H1 (cell line): ENCODE measurements at regions not wholly inside any gene's neighbourhood (a gene's known extent, or its start where the extent isn't known, plus 50 kb on each side); places are given as distances from the start of the nearest gene placed in this dataset.

Experiments used
- CTCF ChIA-PET: fragments of 300-600 bp; sonication (Branson Sonifier 250); formaldehyde crosslinking; loops from one replicate; lab custom pipeline; 2021; ENCODE audit not compliant: partially characterized antibody; lab: Charles Lee
- POLR2A ChIA-PET: fragments of 300-600 bp; sonication (Branson Sonifier 250); formaldehyde crosslinking; loops from one replicate; lab custom pipeline; 2021; ENCODE audit warnings: inconsistent platforms; ENCODE audit not compliant: partially characterized antibody; lab: Charles Lee
- DNase-seq, 2 experiments: peaks; one replicate each; pipeline versions ENCODE4 v3.0.0 to v3.0.0-alpha.2; 2010 to 2022; ENCODE audit warnings: low spot score in 2 of 2, low read depth in 1 of 2, mixed read lengths in 1 of 2
- FAIRE-seq: peaks from 2 replicates; lab custom pipeline; 2011; peaks lifted over from hg19 to GRCh38; lab: Jason Lieb, UNC
- H2AFZ ChIP-seq: 2 replicates; pipeline ENCODE4 v1.8.1; 2012; ENCODE audit warnings: low read length, inconsistent platforms
- H2AK5ac ChIP-seq: 2 replicates; pipeline ENCODE4 v1.6.1; 2013; ENCODE audit warnings: low read depth, low read length
- H2BK120ac ChIP-seq: replicated peaks from 2 replicates; pipeline ENCODE3; 2013; ENCODE audit warnings: low read depth, low read length, inconsistent platforms
- H2BK12ac ChIP-seq: 2 replicates; pipeline ENCODE4 v1.6.1; 2013; ENCODE audit warnings: low read depth, low read length
- H2BK15ac ChIP-seq: 2 replicates; pipeline ENCODE4 v1.6.1; 2013; ENCODE audit warnings: low read length
- H2BK20ac ChIP-seq: 2 replicates; pipeline ENCODE4 v1.6.1; 2013; ENCODE audit warnings: low read length
- H2BK5ac ChIP-seq: 2 replicates; pipeline ENCODE4 v1.6.1; 2013; ENCODE audit warnings: low read depth, low read length
- H3K14ac ChIP-seq: 2 replicates; pipeline ENCODE4 v1.6.1; 2013; ENCODE audit warnings: inconsistent platforms; ENCODE audit not compliant: insufficient read length
- H3K18ac ChIP-seq: 2 replicates; pipeline ENCODE4 v1.6.1; 2013; ENCODE audit warnings: low read length; ENCODE audit errors: extremely low read depth
- H3K23ac ChIP-seq: 2 replicates; pipeline ENCODE4 v1.6.1; 2013; ENCODE audit warnings: inconsistent platforms; ENCODE audit not compliant: insufficient read length
- H3K23me2 ChIP-seq: 2 replicates; pipeline ENCODE4 v1.6.1; 2013; ENCODE audit warnings: low read depth, low read length
- H3K27ac ChIP-seq: 2 replicates; pipeline ENCODE4 v1.6.1; 2011; ENCODE audit warnings: low read depth, low read length, inconsistent platforms
- H3K27me3 ChIP-seq, 4 experiments: replicated peaks in 1 of 4; 1 replicate in 1 of 4; 2 replicates in 3 of 4; pipeline versions ENCODE4 v1.6.1 to v1.8.1; 2011 to 2013; ENCODE audit warnings: low read length in 3 of 4, mild to moderate bottlenecking in 3 of 4, inconsistent platforms in 2 of 4, mixed read lengths in 2 of 4, moderate library complexity in 1 of 4; ENCODE audit not compliant: control insufficient read depth in 3 of 4, insufficient read depth in 3 of 4; ENCODE audit errors: extremely low read depth in 1 of 4
- H3K36me3 ChIP-seq, 4 experiments: 2 replicates each; pipeline versions ENCODE4 v1.6.1 to v1.8.1; 2011 to 2013; ENCODE audit warnings: mild to moderate bottlenecking in 4 of 4, low read length in 3 of 4, moderate library complexity in 2 of 4, control low read depth in 1 of 4, inconsistent platforms in 1 of 4; ENCODE audit not compliant: insufficient read depth in 4 of 4, control insufficient read depth in 2 of 4
- H3K4ac ChIP-seq: replicated peaks from 2 replicates; pipeline ENCODE3; 2013; ENCODE audit warnings: low read length, low read depth, mixed read lengths, inconsistent platforms; ENCODE audit not compliant: insufficient read length
- H3K4me1 ChIP-seq, 4 experiments: replicated peaks in 1 of 4; 1 replicate in 1 of 4; 2 replicates in 3 of 4; pipeline versions ENCODE4 v1.6.1 to v1.8.1; 2011 to 2013; ENCODE audit warnings: low read length in 3 of 4, inconsistent platforms in 2 of 4, mixed read lengths in 1 of 4; ENCODE audit not compliant: insufficient read depth in 4 of 4, control insufficient read depth in 3 of 4
- H3K4me2 ChIP-seq, 2 experiments: 2 replicates each; pipeline versions ENCODE4 v1.6.1 to v1.8.1; 2011 to 2013; ENCODE audit warnings: low read depth in 2 of 2, low read length in 2 of 2, control low read depth in 1 of 2, inconsistent platforms in 1 of 2, mild to moderate bottlenecking in 1 of 2; ENCODE audit not compliant: insufficient read depth in 1 of 2
- H3K4me3 ChIP-seq, 4 experiments: fragments of 200-600, 300-600 bp in 1 of 4; sonication (generic), shearing (Covaris generic), sonication (Bioruptor Twin) in 1 of 4; 2 replicates each; pipeline versions ENCODE4 v1.5.1 to v1.8.1; 2011 to 2016; ENCODE audit warnings: low read length in 4 of 4, low read depth in 3 of 4, control low read depth in 2 of 4, inconsistent platforms in 2 of 4, mild to moderate bottlenecking in 2 of 4, mixed read lengths in 1 of 4, moderate library complexity in 1 of 4; ENCODE audit not compliant: insufficient read depth in 2 of 4; ENCODE audit errors: extremely low read depth in 1 of 4
- H3K56ac ChIP-seq: replicated peaks from 2 replicates; pipeline ENCODE3; 2013; ENCODE audit warnings: low read depth, mild to moderate bottlenecking, mixed read lengths, low read length, inconsistent platforms; ENCODE audit not compliant: insufficient read length
- H3K79me1 ChIP-seq: 2 replicates; pipeline ENCODE4 v1.6.1; 2013; ENCODE audit warnings: low read depth, low read length, control low read depth
- H3K79me2 ChIP-seq, 2 experiments: 2 replicates each; pipeline versions ENCODE4 v1.6.1 to v1.8.1; 2012 to 2013; ENCODE audit warnings: low read length in 2 of 2, mild to moderate bottlenecking in 2 of 2, inconsistent platforms in 1 of 2; ENCODE audit not compliant: insufficient read depth in 2 of 2, control insufficient read depth in 1 of 2
- H3K9ac ChIP-seq, 4 experiments: replicated peaks in 1 of 4; 1 replicate in 1 of 4; 2 replicates in 3 of 4; pipeline versions ENCODE4 v1.6.1 to v1.8.1; 2011 to 2013; ENCODE audit warnings: low read depth in 3 of 4, low read length in 3 of 4, control low read depth in 2 of 4, mild to moderate bottlenecking in 2 of 4, moderate library complexity in 2 of 4, inconsistent platforms in 1 of 4; ENCODE audit errors: extremely low read depth in 1 of 4
- H3K9me3 ChIP-seq, 2 experiments: 2 replicates each; pipeline versions ENCODE4 v1.6.1 to v1.8.1; 2012 to 2013; ENCODE audit warnings: mild to moderate bottlenecking in 2 of 2, moderate library complexity in 2 of 2, control low read depth in 1 of 2, inconsistent platforms in 1 of 2, low read depth in 1 of 2, low read length in 1 of 2, mixed read lengths in 1 of 2; ENCODE audit not compliant: insufficient read depth in 2 of 2
- H4K20me1 ChIP-seq, 2 experiments: replicated peaks in 1 of 2; 2 replicates each; pipeline versions ENCODE3 to v1.8.1; 2011 to 2013; ENCODE audit warnings: inconsistent platforms in 2 of 2, low read length in 2 of 2, mild to moderate bottlenecking in 1 of 2; ENCODE audit not compliant: insufficient read depth in 2 of 2, control insufficient read depth in 1 of 2
- H4K5ac ChIP-seq: 2 replicates; pipeline ENCODE4 v1.6.1; 2013; ENCODE audit warnings: low read length, low read depth, mixed read lengths, inconsistent platforms; ENCODE audit not compliant: insufficient read length
- H4K8ac ChIP-seq: 2 replicates; pipeline ENCODE4 v1.8.0; 2013; ENCODE audit warnings: mild to moderate bottlenecking, moderate library complexity, low read length, inconsistent platforms; ENCODE audit not compliant: insufficient read depth; ENCODE audit errors: extremely low read depth
- H4K91ac ChIP-seq: replicated peaks from 2 replicates; pipeline ENCODE3; 2013; ENCODE audit warnings: low read length, mixed read lengths, inconsistent platforms; ENCODE audit not compliant: insufficient read length
- CHD2 ChIP-seq: IDR thresholded peaks from 2 replicates; pipeline ENCODE4 v1.6.1; 2012; ENCODE audit warnings: low read length, improper control_type of control experiment
- EGR1 ChIP-seq: IDR thresholded peaks from 2 replicates; pipeline ENCODE4 v1.6.1; 2011; ENCODE audit warnings: low read depth, low read length, borderline replicate concordance
- GABPA ChIP-seq: IDR thresholded peaks from 2 replicates; pipeline ENCODE4 v1.6.1; 2011; ENCODE audit warnings: mild to moderate bottlenecking, low read length, moderate library complexity, borderline replicate concordance; ENCODE audit not compliant: insufficient read depth
- HDAC6 ChIP-seq: IDR thresholded peaks from one replicate; pipeline ENCODE4 v1.7.1; 2012; ENCODE audit warnings: low read depth, mild to moderate bottlenecking, inconsistent platforms, low read length, moderate library complexity
- JUND ChIP-seq: IDR thresholded peaks from 2 replicates; pipeline ENCODE4 v1.6.1; 2011; ENCODE audit warnings: mild to moderate bottlenecking, improper control_type of control experiment, low read length
- KDM4A ChIP-seq: IDR thresholded peaks from one replicate; pipeline ENCODE4 v1.7.1; 2012; ENCODE audit warnings: low read depth, mild to moderate bottlenecking, moderate library complexity, low read length, inconsistent platforms; ENCODE audit not compliant: severe bottlenecking
- NANOG ChIP-seq: IDR thresholded peaks from 2 replicates; pipeline ENCODE4 v1.6.1; 2011; ENCODE audit warnings: low read length, low read depth, mild to moderate bottlenecking, inconsistent platforms; ENCODE audit not compliant: insufficient read depth, poor library complexity, severe bottlenecking
- POLR2AphosphoS5 ChIP-seq: IDR thresholded peaks from 2 replicates; pipeline ENCODE4 v1.6.1; 2011; ENCODE audit warnings: low read depth, low read length
- TAF7 ChIP-seq: optimal IDR thresholded peaks from 2 replicates; pipeline ENCODE3; 2011; ENCODE audit warnings: low read depth, mild to moderate bottlenecking, inconsistent platforms, low read length, moderate library complexity, borderline replicate concordance
- USF2 ChIP-seq: IDR thresholded peaks from 2 replicates; pipeline ENCODE4 v1.6.1; 2011; ENCODE audit warnings: low read length, improper control_type of control experiment
- ZNF274 ChIP-seq: IDR thresholded peaks from 2 replicates; pipeline ENCODE4 v1.7.0; 2012; ENCODE audit warnings: low read length, borderline replicate concordance; ENCODE audit errors: extremely low read depth
- WGBS, 2 experiments: shearing (Covaris generic) in 1 of 2; methylation state at CpG; one replicate each; pipeline versions ENCODE4 v1.1.6 to v1.1.7; 2013 to 2015; ENCODE audit warnings: low lambda C conversion rate in 2 of 2, mixed read lengths in 2 of 2, inconsistent platforms in 1 of 2, low coverage in 1 of 2, missing lambda C conversion rate in 1 of 2; ENCODE audit not compliant: insufficient replicate concordance in 2 of 2, insufficient coverage in 1 of 2, insufficient read length in 1 of 2; ENCODE audit errors: extremely low coverage in 1 of 2, missing lambda C conversion rate in 1 of 2; 5-methylcytosine and 5-hydroxymethylcytosine counted together

GRCh38 chr5:17374973-17375742 is 122.9 kb upstream of the TAF11L2 start:
- H3K4me1 ChIP-seq = peaks cover 2 to 13% (median 9%) of the 10 kb centered on the region in 4 experiments; a peak in 4 of 7 replicates
- H3K4ac ChIP-seq = no peak overlapping the region
- no peak overlapping the region for H4K8ac ChIP-seq
- 0 out of 2 replicates have a peak overlapping the region, but pooled peaks have one; percentile 66 for H2BK20ac ChIP-seq
- H3K4me3 ChIP-seq = peak overlapping the region in 1 of 4 experiments; percentile 29; a peak in 1 of 8 replicates
- H2AK5ac ChIP-seq = 0 out of 2 replicates have a peak overlapping the region, but pooled peaks have one; percentile 29
- no peaks in the 10 kb centered on the region; the same call in 1 of the 2 replicates for H3K23me2 ChIP-seq
- no peak overlapping the region for H3K14ac ChIP-seq
- H3K27me3 ChIP-seq = no peaks in the 10 kb centered on the region
- no peaks in the 10 kb centered on the region for H3K79me2 ChIP-seq
- peak overlapping the region; percentile 15 to 24; a peak in 2 of 4 replicates for H3K4me2 ChIP-seq
- H4K20me1 ChIP-seq = no peaks in the 10 kb centered on the region
- H2AFZ ChIP-seq = peak overlapping the region; percentile 25
- H3K9me3 ChIP-seq = no peaks in the 10 kb centered on the region
- ChIA-PET CTCF (no interaction called here), POLR2A (interaction anchor here (0.6 kb wide), 1 partner anchor 155 kb away, joined by 3 read pairs; no protein-coding TSS in a partner anchor)
- H2BK12ac ChIP-seq = no peak overlapping the region; the same call in 1 of the 2 replicates
- no peaks in the 10 kb centered on the region for H3K36me3 ChIP-seq
- no peak overlapping the region for H3K9ac ChIP-seq
- WGBS, 2 experiments = 36% methylated on average over 10 of the region's 10 CpGs; no CpG with 5 or more reads in 1 of the 2 experiments
- FAIRE-seq (no peak), DNase-seq (peak; percentile 47 to 54)
- H3K79me1 ChIP-seq = no peaks in the 10 kb centered on the region
- no peak overlapping the region for H3K27ac ChIP-seq
- peak overlapping the region; percentile 13 for H4K5ac ChIP-seq
- peak overlapping the region; percentile 78 for H3K18ac ChIP-seq
- no peak overlapping the region for H4K91ac ChIP-seq
- peak overlapping the region; percentile 53; the same call in 1 of the 2 replicates for H2BK15ac ChIP-seq
- no peak overlapping the region for H2BK120ac ChIP-seq
- no peak overlapping the region for H3K23ac ChIP-seq
- no peak overlapping the region for H3K56ac ChIP-seq
- peak overlapping the region; percentile 75; the same call in 1 of the 2 replicates for H2BK5ac ChIP-seq
- no peak for TF ChIP-seq USF2
- TF ChIP-seq TAF7 = no peak
- no peak for TF ChIP-seq HDAC6
- no peak for TF ChIP-seq ZNF274
- TF ChIP-seq JUND = peak; percentile 15; the same call in 1 of the 2 replicates
- TF ChIP-seq CHD2 = no peak
- TF ChIP-seq KDM4A = no peak
- no peak for TF ChIP-seq NANOG
- TF ChIP-seq POLR2AphosphoS5 = no peak
- TF ChIP-seq EGR1 = no peak
- TF ChIP-seq GABPA = no peak
